Trophoblast cell (in vitro differentiated cells and primary cell): ENCODE measurements at regions not wholly inside any gene's neighbourhood (a gene's known extent, or its start where the extent isn't known, plus 50 kb on each side); places are given as distances from the start of the nearest gene placed in this dataset.

ENCODE experiments used
- DNase-seq, 2 donors: peaks; one replicate each; pipeline ENCODE4 v3.0.0-alpha.2; 2016
- H2AFZ ChIP-seq: 2 replicates; pipeline ENCODE4 v1.6.1; 2013; ENCODE audit warnings: low read length, moderate library complexity, mild to moderate bottlenecking; ENCODE audit not compliant: insufficient read depth, poor library complexity
- H2AK5ac ChIP-seq: 2 replicates; pipeline ENCODE4 v1.6.1; 2013; ENCODE audit warnings: mild to moderate bottlenecking, low read length
- H2BK120ac ChIP-seq: 2 replicates; pipeline ENCODE4 v1.6.1; 2013; ENCODE audit warnings: low read length, mild to moderate bottlenecking, moderate library complexity; ENCODE audit not compliant: insufficient read depth, poor library complexity
- H2BK12ac ChIP-seq: 2 replicates; pipeline ENCODE4 v1.6.1; 2013; ENCODE audit warnings: mild to moderate bottlenecking, low read length, moderate library complexity
- H2BK5ac ChIP-seq: 2 replicates; pipeline ENCODE4 v1.6.1; 2013; ENCODE audit warnings: low read length, low read depth, moderate library complexity, mild to moderate bottlenecking; ENCODE audit not compliant: poor library complexity
- H3K14ac ChIP-seq: 2 replicates; pipeline ENCODE4 v1.6.1; 2013; ENCODE audit warnings: mild to moderate bottlenecking, low read length
- H3K18ac ChIP-seq: 2 replicates; pipeline ENCODE4 v1.6.1; 2013; ENCODE audit warnings: mild to moderate bottlenecking, low read length
- H3K23ac ChIP-seq: 2 replicates; pipeline ENCODE4 v1.6.1; 2013; ENCODE audit warnings: low read length
- H3K27ac ChIP-seq: 2 replicates; pipeline ENCODE4 v1.5.1; 2013; ENCODE audit warnings: low read depth, mild to moderate bottlenecking, inconsistent platforms, low read length, moderate library complexity
- H3K27me3 ChIP-seq: 2 replicates; pipeline ENCODE4 v1.6.1; 2013; ENCODE audit warnings: inconsistent platforms, mild to moderate bottlenecking, low read length, moderate library complexity; ENCODE audit not compliant: insufficient read depth
- H3K36me3 ChIP-seq, 2 experiments: 1 replicate in 1 of 2; 2 replicates in 1 of 2; pipeline ENCODE4 v1.6.1; 2013; ENCODE audit warnings: low read length in 2 of 2, mild to moderate bottlenecking in 2 of 2, moderate library complexity in 1 of 2; ENCODE audit not compliant: insufficient read depth in 2 of 2, control insufficient read depth in 1 of 2
- H3K4ac ChIP-seq: 2 replicates; pipeline ENCODE4 v1.6.1; 2013; ENCODE audit warnings: low read depth, mild to moderate bottlenecking, low read length, moderate library complexity
- H3K4me1 ChIP-seq, 2 experiments: 1 replicate in 1 of 2; 2 replicates in 1 of 2; pipeline ENCODE4 v1.6.1; 2013; ENCODE audit warnings: low read length in 2 of 2, mild to moderate bottlenecking in 2 of 2, moderate library complexity in 1 of 2; ENCODE audit not compliant: insufficient read depth in 2 of 2, control insufficient read depth in 1 of 2
- H3K4me2 ChIP-seq: 2 replicates; pipeline ENCODE4 v1.6.1; 2013; ENCODE audit warnings: inconsistent platforms, mild to moderate bottlenecking, low read length, moderate library complexity
- H3K4me3 ChIP-seq: 2 replicates; pipeline ENCODE4 v1.5.1; 2013; ENCODE audit warnings: mild to moderate bottlenecking, low read depth, low read length, inconsistent platforms
- H3K79me1 ChIP-seq: one replicate; pipeline ENCODE4 v1.6.1; 2013; ENCODE audit warnings: low read length
- H3K79me2 ChIP-seq: 2 replicates; pipeline ENCODE4 v1.6.1; 2013; ENCODE audit warnings: low read length, mild to moderate bottlenecking; ENCODE audit not compliant: control insufficient read depth, insufficient read depth, poor library complexity
- H3K9ac ChIP-seq: 2 replicates; pipeline ENCODE4 v1.6.1; 2013; ENCODE audit warnings: mild to moderate bottlenecking, low read length
- H3K9me3 ChIP-seq: 2 replicates; pipeline ENCODE4 v1.6.1; 2013; ENCODE audit warnings: low read depth, mild to moderate bottlenecking, control low read depth, inconsistent platforms, low read length; ENCODE audit not compliant: insufficient read depth
- H4K12ac ChIP-seq: 2 replicates; pipeline ENCODE4 v1.6.1; 2013; ENCODE audit warnings: low read depth, mild to moderate bottlenecking, low read length, moderate library complexity
- H4K8ac ChIP-seq: 2 replicates; pipeline ENCODE4 v1.6.1; 2013; ENCODE audit warnings: low read depth, mild to moderate bottlenecking, low read length, moderate library complexity
- H4K91ac ChIP-seq: one replicate; pipeline ENCODE4 v1.6.1; 2013; ENCODE audit warnings: low read depth, mild to moderate bottlenecking, low read length, moderate library complexity
- WGBS: extraction: QIAGEN DNeasy Blood & Tissue Kit; methylation state at CpG from one replicate; pipeline ENCODE4 v1.1.7; 2013; ENCODE audit warnings: missing lambda C conversion rate; ENCODE audit not compliant: insufficient read length, insufficient coverage; ENCODE audit errors: extremely low coverage; 5-methylcytosine and 5-hydroxymethylcytosine counted together

GRCh38 chr10:21019436-21019835 is 122.3 kb upstream of the NEBL start:
- Histone ChIP-seq H2BK5ac (no peak overlapping the region), H2BK120ac (no peak overlapping the region), H2AFZ (no peak overlapping the region), H2AK5ac (no peak overlapping the region), H3K36me3 (peaks cover 0 to 2% of the 10 kb centered on the region in 2 experiments), H3K4ac (no peak overlapping the region), H3K27me3 (no peaks in the 10 kb centered on the region), H4K12ac (no peak overlapping the region), H3K23ac (no peak overlapping the region), H3K4me3 (no peak overlapping the region), H3K4me2 (no peak overlapping the region), H2BK12ac (no peak overlapping the region), H3K9ac (no peak overlapping the region), H4K91ac (no peak overlapping the region), H3K79me2 (no peaks in the 10 kb centered on the region), H3K27ac (no peak overlapping the region), H3K9me3 (peaks cover 1% of the 10 kb centered on the region), H3K14ac (no peak overlapping the region), H3K79me1 (no peaks in the 10 kb centered on the region), H3K18ac (no peak overlapping the region), H4K8ac (no peak overlapping the region), H3K4me1 (peaks cover 0 to 2% of the 10 kb centered on the region in 2 experiments)
- WGBS: no CpG with 5 or more reads among the region's 6 CpGs
- no peak for DNase-seq

GRCh38 chr10:21015851-21016250 is 118.7 kb upstream of the NEBL start:
- Histone ChIP-seq H3K36me3 (peaks cover 0 to 2% of the 10 kb centered on the region in 2 experiments), H3K4me2 (no peak overlapping the region), H2BK12ac (no peak overlapping the region), H2AK5ac (no peak overlapping the region), H3K9ac (no peak overlapping the region), H3K14ac (no peak overlapping the region), H3K79me2 (no peaks in the 10 kb centered on the region), H3K27me3 (no peaks in the 10 kb centered on the region), H3K4me1 (no peaks in the 10 kb centered on the region), H3K27ac (no peak overlapping the region), H4K91ac (no peak overlapping the region), H3K18ac (no peak overlapping the region), H4K12ac (no peak overlapping the region), H3K4ac (no peak overlapping the region), H2AFZ (no peak overlapping the region), H2BK120ac (no peak overlapping the region), H3K79me1 (no peaks in the 10 kb centered on the region), H3K9me3 (peaks cover 4% of the 10 kb centered on the region), H3K23ac (no peak overlapping the region), H2BK5ac (no peak overlapping the region), H3K4me3 (no peak overlapping the region), H4K8ac (no peak overlapping the region)
- WGBS: no CpG with 5 or more reads among the region's 4 CpGs
- DNase-seq: no peak

- Histone ChIP-seq H3K27ac (no peak overlapping the region), H2AK5ac (no peak overlapping the region)
Observed at GRCh38 chr10:21014141-21014540, 117.0 kb upstream of the NEBL start.

GRCh38 chr10:21011433-21012018 is 114.4 kb upstream of the NEBL start:
- Histone ChIP-seq H3K4ac (no peak overlapping the region), H3K9ac (no peak overlapping the region), H3K79me1 (no peaks in the 10 kb centered on the region), H3K14ac (no peak overlapping the region), H3K4me1 (no peaks in the 10 kb centered on the region), H3K79me2 (no peaks in the 10 kb centered on the region), H2AFZ (no peak overlapping the region), H3K23ac (no peak overlapping the region), H2AK5ac (no peak overlapping the region), H4K8ac (no peak overlapping the region), H2BK5ac (no peak overlapping the region), H2BK12ac (no peak overlapping the region), H3K4me3 (no peak overlapping the region), H3K27ac (no peak overlapping the region), H4K12ac (no peak overlapping the region), H3K36me3 (no peaks in the 10 kb centered on the region), H3K18ac (no peak overlapping the region), H3K27me3 (no peaks in the 10 kb centered on the region), H3K9me3 (peaks cover 3% of the 10 kb centered on the region), H4K91ac (no peak overlapping the region), H3K4me2 (no peak overlapping the region), H2BK120ac (no peak overlapping the region)
- DNase-seq: no peak
- WGBS: no CpG with 5 or more reads among the region's 4 CpGs

More at GRCh38 chr10:21014141-21014540, 117.0 kb upstream of the NEBL start:
- H3K27me3 ChIP-seq: no peaks in the 10 kb centered on the region
- H3K14ac ChIP-seq: no peak overlapping the region
- H2BK5ac ChIP-seq: no peak overlapping the region
- DNase-seq: no peak
- no peaks in the 10 kb centered on the region for H3K4me1 ChIP-seq
- no peak overlapping the region for H4K91ac ChIP-seq
- H3K79me2 ChIP-seq: no peaks in the 10 kb centered on the region
- no peak overlapping the region for H4K12ac ChIP-seq
- H3K79me1 ChIP-seq: no peaks in the 10 kb centered on the region
- H2AFZ ChIP-seq: no peak overlapping the region
- no peak overlapping the region for H2BK120ac ChIP-seq
- H4K8ac ChIP-seq: no peak overlapping the region
- no peak overlapping the region for H3K18ac ChIP-seq
- WGBS: no CpG with 5 or more reads among the region's 3 CpGs
- no peaks in the 10 kb centered on the region for H3K36me3 ChIP-seq
- H3K9ac ChIP-seq: no peak overlapping the region
- no peak overlapping the region for H3K23ac ChIP-seq
- H2BK12ac ChIP-seq: no peak overlapping the region
- H3K4me2 ChIP-seq: no peak overlapping the region
- H3K4me3 ChIP-seq: no peak overlapping the region
- H3K9me3 ChIP-seq: peaks cover 3% of the 10 kb centered on the region
- no peak overlapping the region for H3K4ac ChIP-seq
